HG03460 (cell line): ENCODE measurements at regions not wholly inside any gene's neighbourhood (a gene's known extent, or its start where the extent isn't known, plus 50 kb on each side); places are given as distances from the start of the nearest gene placed in this dataset.
"Not testable (repeated sequence)": the region's sequence is repeated elsewhere in the genome, so short reads cannot be mapped to it uniquely, and the experiment has no call there.

Experiments used
- ATAC-seq: cut with Tn5 transposase; IDR thresholded peaks from one replicate; pipeline ENCODE4 v1.9.1; 2021; ENCODE audit not compliant: unreplicated experiment

- ATAC-seq: not testable (repeated sequence)
These were observed 291.4 kb upstream of the PRSS16 start for GRCh38 chr6:26956078-26956600.

GRCh38 chr6:26956601-26957184 lies 290.8 kb upstream of the PRSS16 start:
- not testable (repeated sequence) for ATAC-seq

GRCh38 chr6:26957399-26958127 lies 289.9 kb upstream of the PRSS16 start:
- not testable (repeated sequence) for ATAC-seq

GRCh38 chr6:26961236-26961635 lies 286.3 kb upstream of the PRSS16 start:
- ATAC-seq: not testable (repeated sequence)

GRCh38 chr6:27002447-27002846 lies 245.1 kb upstream of the PRSS16 start:
- no peak for ATAC-seq

- no peak for ATAC-seq
These were observed 240.5 kb upstream of the PRSS16 start for GRCh38 chr6:27007020-27007419.

GRCh38 chr6:27008613-27009012 lies 238.9 kb upstream of the PRSS16 start:
- ATAC-seq: not testable (repeated sequence)

GRCh38 chr6:27014053-27014452 lies 233.4 kb upstream of the PRSS16 start:
- not testable (repeated sequence) for ATAC-seq

- ATAC-seq: no peak
These were observed 230.8 kb upstream of the PRSS16 start for GRCh38 chr6:27016689-27017088.

GRCh38 chr6:27018401-27018800 lies 229.1 kb upstream of the PRSS16 start:
- not testable (repeated sequence) for ATAC-seq

GRCh38 chr6:27019651-27020552 lies 227.6 kb upstream of the PRSS16 start:
- peak; percentile 91 for ATAC-seq

GRCh38 chr6:27020553-27020880 lies 227.0 kb upstream of the PRSS16 start:
- no peak for ATAC-seq

GRCh38 chr6:27023664-27024063 lies 223.8 kb upstream of the PRSS16 start:
- no peak for ATAC-seq

- no peak for ATAC-seq
These were observed 222.2 kb upstream of the PRSS16 start for GRCh38 chr6:27025351-27025750.

- no peak for ATAC-seq
These were observed 221.1 kb upstream of the PRSS16 start for GRCh38 chr6:27026361-27026760.

- ATAC-seq: no peak
These were observed 216.2 kb upstream of the PRSS16 start for GRCh38 chr6:27031302-27031701.

GRCh38 chr6:27038498-27038897 lies 209.0 kb upstream of the PRSS16 start:
- ATAC-seq: no peak

- no peak for ATAC-seq
These were observed 207.1 kb upstream of the PRSS16 start for GRCh38 chr6:27040244-27041042.

GRCh38 chr6:27043244-27043643 lies 204.3 kb upstream of the PRSS16 start:
- no peak for ATAC-seq

GRCh38 chr6:27045131-27045530 lies 202.4 kb upstream of the PRSS16 start:
- not testable (repeated sequence) for ATAC-seq

- not testable (repeated sequence) for ATAC-seq
These were observed 199.8 kb upstream of the PRSS16 start for GRCh38 chr6:27047725-27048124.
